ENCODE measurements at regions not wholly inside any gene's neighbourhood (a gene's known extent, or its start where the extent isn't known, plus 50 kb on each side); places are given as distances from the start of the nearest gene placed in this dataset.
A peak's percentile ranks its signal among the peaks of the same experiment; 100 is the strongest.
"Not testable (repeated sequence)": the region's sequence is repeated elsewhere in the genome, so short reads cannot be mapped to it uniquely, and the experiment has no call there.

DNA sequence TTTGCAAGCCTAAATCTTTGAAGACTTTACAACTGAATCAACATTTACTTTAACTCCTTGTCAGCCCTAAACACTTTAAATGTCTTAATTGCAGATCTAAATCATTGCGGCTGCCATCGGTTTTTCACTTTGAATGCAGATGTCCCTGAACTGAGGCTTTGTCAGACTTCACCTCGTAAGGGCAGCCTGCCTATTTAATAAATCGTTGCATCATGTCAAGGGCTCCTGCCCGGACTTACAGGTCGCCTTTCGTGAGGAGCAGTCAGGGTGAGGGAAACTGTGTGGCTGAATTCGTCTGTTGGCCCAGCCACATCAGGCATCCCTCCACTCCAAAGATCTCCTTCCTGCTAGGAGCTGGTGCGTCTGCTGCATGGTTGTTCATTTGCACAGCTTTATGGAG is 368.2 kb upstream of the NPVF start:
- no peak for DNase-seq
- intact Hi-C loops (cut with DNase I), result no loop called here
- Histone ChIP-seq H3K4me1 (no peaks in the 10 kb centered on the region), H3K4me3 (replicated peaks in 1 of 3) (no peak overlapping the region), H3K27me3 (no peaks in the 10 kb centered on the region), H3K27ac (no peak overlapping the region), H3K36me3 (no peaks in the 10 kb centered on the region), H3K9me3 (no peaks in the 10 kb centered on the region)
- TF ChIP-seq POLR2A (IDR thresholded peaks at IDR 0.05), result no peak
- TF ChIP-seq, protein P1, sequence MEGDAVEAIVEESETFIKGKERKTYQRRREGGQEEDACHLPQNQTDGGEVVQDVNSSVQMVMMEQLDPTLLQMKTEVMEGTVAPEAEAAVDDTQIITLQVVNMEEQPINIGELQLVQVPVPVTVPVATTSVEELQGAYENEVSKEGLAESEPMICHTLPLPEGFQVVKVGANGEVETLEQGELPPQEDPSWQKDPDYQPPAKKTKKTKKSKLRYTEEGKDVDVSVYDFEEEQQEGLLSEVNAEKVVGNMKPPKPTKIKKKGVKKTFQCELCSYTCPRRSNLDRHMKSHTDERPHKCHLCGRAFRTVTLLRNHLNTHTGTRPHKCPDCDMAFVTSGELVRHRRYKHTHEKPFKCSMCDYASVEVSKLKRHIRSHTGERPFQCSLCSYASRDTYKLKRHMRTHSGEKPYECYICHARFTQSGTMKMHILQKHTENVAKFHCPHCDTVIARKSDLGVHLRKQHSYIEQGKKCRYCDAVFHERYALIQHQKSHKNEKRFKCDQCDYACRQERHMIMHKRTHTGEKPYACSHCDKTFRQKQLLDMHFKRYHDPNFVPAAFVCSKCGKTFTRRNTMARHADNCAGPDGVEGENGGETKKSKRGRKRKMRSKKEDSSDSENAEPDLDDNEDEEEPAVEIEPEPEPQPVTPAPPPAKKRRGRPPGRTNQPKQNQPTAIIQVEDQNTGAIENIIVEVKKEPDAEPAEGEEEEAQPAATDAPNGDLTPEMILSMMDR (IDR thresholded peaks at IDR 0.05), result no peak
- WGBS, 2 donors, result 89 to 93% methylated on average over 9 of the region's 9 CpGs

DNA sequence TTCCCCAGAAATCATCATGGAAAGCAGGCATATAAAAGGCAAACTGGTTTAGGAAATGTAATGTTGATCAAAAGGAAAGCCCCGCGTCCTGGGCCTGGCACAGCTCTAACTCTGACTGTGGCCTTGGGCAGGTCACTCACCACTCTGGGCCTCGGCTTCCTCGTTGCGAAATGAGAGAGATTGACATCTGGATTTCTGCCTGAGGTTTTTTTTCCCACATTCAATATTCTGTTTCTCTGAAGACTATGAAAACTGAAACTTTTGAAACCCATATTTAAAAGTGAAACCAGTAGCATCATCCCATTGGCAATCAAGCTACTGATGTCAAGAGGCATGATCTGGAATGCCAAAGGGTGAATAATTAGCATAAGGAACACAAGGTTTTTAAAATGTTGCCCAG is 369.7 kb upstream of the NPVF start:
- H3K9me3 ChIP-seq, result no peaks in the 10 kb centered on the region
- no peak for DNase-seq

DNA sequence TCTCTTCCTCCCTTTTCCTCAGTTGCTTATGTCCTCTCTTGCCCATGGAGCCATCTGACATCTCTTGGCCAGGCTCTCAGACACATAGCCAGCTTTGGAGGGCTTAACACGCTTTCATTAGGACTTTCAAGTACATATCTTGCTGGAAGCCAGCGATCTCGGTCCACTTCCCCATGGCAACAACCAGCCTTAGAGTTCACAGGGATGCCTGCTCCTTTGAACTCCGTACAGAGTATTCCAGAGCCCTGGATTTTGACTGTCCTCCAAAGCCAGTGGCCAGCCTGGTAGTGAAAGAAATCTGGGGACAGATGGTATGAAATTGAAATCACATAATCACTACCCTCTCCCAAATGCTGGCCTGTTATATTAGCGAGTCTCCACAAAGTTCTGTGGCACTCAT is 370.5 kb upstream of the NPVF start:
- H3K9me3 ChIP-seq, result no peaks in the 10 kb centered on the region
- no peak for DNase-seq
- TF ChIP-seq, protein P1 (IDR thresholded peaks at IDR 0.05), result no peak
- no peaks in the 10 kb centered on the region for H3K27me3 ChIP-seq
- intact Hi-C loops (cut with DNase I), result no loop called here
- H3K4me3 ChIP-seq (replicated peaks in 1 of 3), result no peak overlapping the region
- H3K27ac ChIP-seq, result no peak overlapping the region
- no peaks in the 10 kb centered on the region for H3K4me1 ChIP-seq
- 76 to 91% methylated on average over 5 of the region's 5 CpGs for WGBS, 2 donors
- no peaks in the 10 kb centered on the region for H3K36me3 ChIP-seq

More for the DNA sequence above, 369.7 kb upstream of the NPVF start:
- no peaks in the 10 kb centered on the region for H3K36me3 ChIP-seq
- intact Hi-C loops (cut with DNase I), result no loop called here
- no peak for TF ChIP-seq POLR2A (IDR thresholded peaks at IDR 0.05)
- TF ChIP-seq, protein P1 (IDR thresholded peaks at IDR 0.05), result no peak
- H3K4me3 ChIP-seq (replicated peaks in 1 of 3), result no peak overlapping the region
- H3K27me3 ChIP-seq, result no peaks in the 10 kb centered on the region
- WGBS, 2 donors, result 66 to 84% methylated on average over 5 of the region's 5 CpGs
- no peak overlapping the region for H3K27ac ChIP-seq
- H3K4me1 ChIP-seq, result no peaks in the 10 kb centered on the region

DNA sequence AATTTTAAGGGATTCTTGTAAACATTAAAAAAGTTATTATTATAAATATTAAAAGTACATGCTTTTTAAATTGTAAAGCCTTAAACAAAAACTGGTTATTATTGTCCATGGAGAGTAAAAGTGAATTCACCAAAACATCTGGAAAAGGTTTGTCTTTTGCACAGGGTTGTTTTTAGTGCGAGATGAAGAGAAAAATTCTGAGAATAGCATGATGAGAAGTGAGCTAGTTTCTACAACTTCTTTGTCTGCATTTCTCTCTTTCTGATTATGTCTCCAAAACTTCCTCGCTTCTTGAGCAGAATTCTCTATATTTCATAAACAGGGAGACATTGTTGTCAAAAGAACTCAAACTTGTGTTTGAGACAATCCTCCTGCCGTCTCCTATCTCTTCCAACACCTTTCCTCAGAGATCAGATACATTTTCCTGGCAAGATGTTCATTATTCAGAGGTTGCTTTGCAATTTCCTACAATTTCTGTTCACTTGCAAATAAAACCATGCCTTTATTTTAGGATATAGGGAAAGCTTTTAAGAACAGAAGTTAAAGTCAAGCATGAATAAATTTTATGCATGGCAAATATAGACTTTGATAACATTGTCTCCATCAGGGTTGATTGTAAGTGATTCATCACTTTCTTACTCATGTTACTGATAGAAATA is 372.1 kb upstream of the NPVF start:
- intact Hi-C loops (cut with DNase I), result no loop called here
- no peak overlapping the region for H3K27ac ChIP-seq
- no peaks in the 10 kb centered on the region for H3K27me3 ChIP-seq
- TF ChIP-seq, protein P1 (IDR thresholded peaks at IDR 0.05), result no peak
- TF ChIP-seq POLR2A (IDR thresholded peaks at IDR 0.05), result no peak
- H3K9me3 ChIP-seq, result no peaks in the 10 kb centered on the region
- WGBS, 2 donors, result 85 to 88% methylated on average over 3 of the region's 3 CpGs
- no peak overlapping the region for H3K4me3 ChIP-seq (replicated peaks in 1 of 3)
- no peaks in the 10 kb centered on the region for H3K4me1 ChIP-seq
- no peaks in the 10 kb centered on the region for H3K36me3 ChIP-seq
- DNase-seq, result no peak

DNA sequence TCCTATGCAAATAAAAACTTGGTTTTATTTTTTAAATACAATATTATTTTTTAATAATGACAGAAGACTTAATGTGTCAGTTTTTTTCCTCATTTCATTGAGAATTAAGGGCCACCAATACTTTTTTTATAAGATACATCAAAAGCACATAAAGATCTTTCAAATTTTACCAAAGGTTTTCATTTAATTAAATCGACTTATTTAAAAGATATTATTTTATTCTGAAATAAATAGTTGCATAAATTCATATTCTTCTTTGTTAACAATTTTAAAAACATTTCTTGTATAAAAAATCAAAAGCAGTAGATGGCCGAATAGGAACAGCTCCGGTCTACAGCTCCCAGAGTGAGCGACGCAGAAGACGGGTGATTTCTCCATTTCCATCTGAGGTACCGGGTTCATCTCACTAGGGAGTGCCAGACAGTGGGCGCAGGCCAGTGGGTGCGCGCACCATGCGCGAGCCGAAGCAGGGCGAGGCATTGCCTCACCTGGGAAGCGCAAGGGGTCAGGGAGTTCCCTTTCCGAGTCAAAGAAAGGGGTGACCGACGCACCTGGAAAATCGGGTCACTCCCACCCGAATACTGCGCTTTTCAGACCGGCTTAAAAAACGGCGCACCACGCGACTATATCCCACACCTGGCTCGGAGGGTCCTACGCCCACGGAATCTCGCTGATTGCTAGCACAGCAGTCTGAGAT is 374.6 kb upstream of the NPVF start:
- H3K4me3 ChIP-seq (replicated peaks in 1 of 3), result peak overlapping the region in 1 of 3 donors; percentile 14
- H3K27me3 ChIP-seq; DNase-seq; H3K4me1 ChIP-seq; H3K27ac ChIP-seq; H3K9me3 ChIP-seq; H3K36me3 ChIP-seq; intact Hi-C loops (cut with DNase I): not testable (repeated sequence)
- WGBS, 2 donors, result 4 to 17% methylated on average over 13 to 16 of the region's 30 CpGs
- TF ChIP-seq, protein P1 (IDR thresholded peaks at IDR 0.05), result peak in 2 of 6 experiments; percentile 18 to 27

DNA sequence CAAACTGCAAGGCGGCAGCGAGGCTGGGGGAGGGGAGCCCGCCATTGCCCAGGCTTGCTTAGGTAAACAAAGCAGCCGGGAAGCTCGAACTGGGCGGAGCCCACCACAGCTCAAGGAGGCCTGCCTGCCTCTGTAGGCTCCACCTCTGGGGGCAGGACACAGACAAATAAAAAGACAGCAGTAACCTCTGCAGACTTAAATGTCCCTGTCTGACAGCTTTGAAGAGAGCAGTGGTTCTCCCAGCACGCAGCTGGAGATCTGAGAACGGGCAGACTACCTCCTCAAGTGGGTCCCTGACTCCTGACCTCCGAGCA is 375.1 kb upstream of the NPVF start:
- WGBS, 2 donors, result no CpG with 5 or more reads among the region's 9 CpGs
- peak overlapping the region in 1 of 3 donors; percentile 14 for H3K4me3 ChIP-seq (replicated peaks in 1 of 3)

More for the DNA sequence above, 375.1 kb upstream of the NPVF start:
- intact Hi-C loops (cut with DNase I); DNase-seq; H3K4me1 ChIP-seq; H3K27ac ChIP-seq; H3K9me3 ChIP-seq; H3K36me3 ChIP-seq; H3K27me3 ChIP-seq: not testable (repeated sequence)
